Mesenchymal stem cell (in vitro differentiated cells and primary cell): ENCODE measurements at regions not wholly inside any gene's neighbourhood (a gene's known extent, or its start where the extent isn't known, plus 50 kb on each side); places are given as distances from the start of the nearest gene placed in this dataset.

Source experiments
- DNase-seq: peaks from one replicate; pipeline ENCODE4 v3.0.0-alpha.2; 2013
- H2AFZ ChIP-seq: one replicate; pipeline ENCODE4 v1.6.1; 2013; ENCODE audit warnings: low read depth, mild to moderate bottlenecking, control low read depth, inconsistent platforms, low read length, moderate library complexity
- H2AK5ac ChIP-seq: 2 replicates; pipeline ENCODE4 v1.6.1; 2013; ENCODE audit warnings: low read length, moderate library complexity, mild to moderate bottlenecking, inconsistent platforms; ENCODE audit not compliant: severe bottlenecking
- H2BK120ac ChIP-seq: one replicate; pipeline ENCODE4 v1.6.1; 2013; ENCODE audit warnings: low read depth, mild to moderate bottlenecking, inconsistent platforms, low read length, moderate library complexity
- H2BK12ac ChIP-seq, 2 experiments: one replicate each; pipeline ENCODE4 v1.6.1; 2013; ENCODE audit warnings: inconsistent platforms in 2 of 2, low read length in 2 of 2, mild to moderate bottlenecking in 2 of 2, moderate library complexity in 2 of 2, control low read depth in 1 of 2
- H2BK15ac ChIP-seq: one replicate; pipeline ENCODE4 v1.6.1; 2013; ENCODE audit warnings: mild to moderate bottlenecking, low read depth, inconsistent platforms; ENCODE audit not compliant: poor library complexity, severe bottlenecking
- H2BK5ac ChIP-seq: 2 replicates; pipeline ENCODE4 v1.6.1; 2013; ENCODE audit warnings: low read depth, mild to moderate bottlenecking, low read length, control low read depth, inconsistent platforms; ENCODE audit not compliant: poor library complexity, severe bottlenecking
- H3K14ac ChIP-seq, 2 experiments: one replicate each; pipeline ENCODE4 v1.6.1; 2013; ENCODE audit warnings: inconsistent platforms in 2 of 2, low read length in 2 of 2, control low read depth in 1 of 2, mild to moderate bottlenecking in 1 of 2, moderate library complexity in 1 of 2
- H3K18ac ChIP-seq, 2 experiments: one replicate each; pipeline ENCODE4 v1.6.1; 2013; ENCODE audit warnings: inconsistent platforms in 2 of 2, low read length in 2 of 2, control low read depth in 1 of 2, low read depth in 1 of 2, mild to moderate bottlenecking in 1 of 2
- H3K23ac ChIP-seq, 2 experiments: one replicate each; pipeline ENCODE4 v1.6.1; 2013; ENCODE audit warnings: inconsistent platforms in 2 of 2, low read length in 2 of 2, mild to moderate bottlenecking in 2 of 2, moderate library complexity in 2 of 2, control low read depth in 1 of 2
- H3K27ac ChIP-seq: 2 replicates; pipeline ENCODE4 v1.5.1; 2013; ENCODE audit warnings: mild to moderate bottlenecking, moderate library complexity, low read length, control low read depth, inconsistent platforms; ENCODE audit not compliant: poor library complexity, severe bottlenecking
- H3K27me3 ChIP-seq, 2 experiments: 2 replicates each; pipeline versions ENCODE4 v1.6.1 to v1.7.0; 2013; ENCODE audit warnings: low read length in 2 of 2, mild to moderate bottlenecking in 2 of 2, moderate library complexity in 2 of 2, control low read depth in 1 of 2, inconsistent platforms in 1 of 2; ENCODE audit not compliant: control insufficient read depth in 1 of 2, insufficient read depth in 1 of 2
- H3K36me3 ChIP-seq, 2 experiments: 2 replicates each; pipeline versions ENCODE4 v1.6.1 to v1.7.0; 2013; ENCODE audit warnings: low read length in 2 of 2, control low read depth in 1 of 2, inconsistent platforms in 1 of 2, low read depth in 1 of 2, mild to moderate bottlenecking in 1 of 2; ENCODE audit not compliant: insufficient read depth in 2 of 2, control insufficient read depth in 1 of 2
- H3K4ac ChIP-seq, 2 experiments: one replicate each; pipeline ENCODE4 v1.6.1; 2013; ENCODE audit warnings: inconsistent platforms in 2 of 2, low read length in 2 of 2, mild to moderate bottlenecking in 2 of 2, moderate library complexity in 2 of 2, control low read depth in 1 of 2, low read depth in 1 of 2
- H3K4me1 ChIP-seq: 2 replicates; pipeline ENCODE4 v1.6.1; 2013; ENCODE audit warnings: low read depth, low read length, control low read depth; ENCODE audit not compliant: control insufficient read depth, insufficient read depth
- H3K4me2 ChIP-seq: 2 replicates; pipeline ENCODE4 v1.6.1; 2013; ENCODE audit warnings: low read length, mild to moderate bottlenecking, inconsistent platforms; ENCODE audit not compliant: poor library complexity, severe bottlenecking
- H3K4me3 ChIP-seq, 2 experiments: 2 replicates each; pipeline versions ENCODE4 v1.5.1 to v1.7.0; 2013; ENCODE audit warnings: low read length in 2 of 2, mild to moderate bottlenecking in 2 of 2, control low read depth in 1 of 2, low read depth in 1 of 2; ENCODE audit not compliant: insufficient read depth in 1 of 2
- H3K79me1 ChIP-seq: replicated peaks from 2 replicates; pipeline ENCODE4 v1.6.1; 2013; ENCODE audit warnings: mild to moderate bottlenecking, control low read depth, low read length, inconsistent platforms; ENCODE audit not compliant: poor library complexity, severe bottlenecking
- H3K9ac ChIP-seq: 2 replicates; pipeline ENCODE4 v1.7.0; 2013; ENCODE audit warnings: mild to moderate bottlenecking, low read length, moderate library complexity
- H3K9me3 ChIP-seq: 2 replicates; pipeline ENCODE4 v1.7.0; 2013; ENCODE audit warnings: mild to moderate bottlenecking, low read length; ENCODE audit not compliant: control insufficient read depth
- H4K8ac ChIP-seq: one replicate; pipeline ENCODE4 v1.6.1; 2013; ENCODE audit warnings: inconsistent platforms, mild to moderate bottlenecking, low read length, moderate library complexity
- H4K91ac ChIP-seq: one replicate; pipeline ENCODE4 v1.6.1; 2013; ENCODE audit warnings: mild to moderate bottlenecking, low read length, inconsistent platforms
- WGBS: methylation state at CpG from one replicate; pipeline ENCODE4 v1.1.7; 2013; ENCODE audit warnings: mixed read lengths; 5-methylcytosine and 5-hydroxymethylcytosine counted together

GRCh38 chr6:54448617-54449016 is 140.4 kb downstream of the TINAG start:
- no peaks in the 10 kb centered on the region for H3K9me3 ChIP-seq
- no peaks in the 10 kb centered on the region for H3K36me3 ChIP-seq
- 82% methylated on average over 3 of the region's 4 CpGs for WGBS
- H3K4ac ChIP-seq, result no peak overlapping the region
- no peak overlapping the region for H3K9ac ChIP-seq
- H3K79me1 ChIP-seq, result no peaks in the 10 kb centered on the region
- H4K8ac ChIP-seq, result no peak overlapping the region
- H2BK12ac ChIP-seq, result no peak overlapping the region
- H3K27ac ChIP-seq, result no peak overlapping the region
- no peak overlapping the region for H3K18ac ChIP-seq
- no peak overlapping the region for H3K4me3 ChIP-seq
- no peaks in the 10 kb centered on the region for H3K4me1 ChIP-seq
- H2BK5ac ChIP-seq, result no peak overlapping the region
- H3K23ac ChIP-seq, result no peak overlapping the region
- H3K27me3 ChIP-seq, result no peaks in the 10 kb centered on the region
- H2BK120ac ChIP-seq, result no peak overlapping the region
- no peak overlapping the region for H2BK15ac ChIP-seq
- H3K4me2 ChIP-seq, result no peak overlapping the region
- no peak overlapping the region for H4K91ac ChIP-seq
- DNase-seq, result no peak
- no peak overlapping the region for H3K14ac ChIP-seq
- H2AFZ ChIP-seq, result no peak overlapping the region
- H2AK5ac ChIP-seq, result no peak overlapping the region

GRCh38 chr6:54451516-54451915 is 143.3 kb downstream of the TINAG start:
- no peak overlapping the region for H2BK12ac ChIP-seq
- H3K79me1 ChIP-seq, result no peaks in the 10 kb centered on the region

GRCh38 chr6:54463354-54464024 is 155.2 kb downstream of the TINAG start:
- Histone ChIP-seq H3K9ac (no peak overlapping the region), H3K9me3 (no peaks in the 10 kb centered on the region), H3K4me2 (no peak overlapping the region), H2AFZ (no peak overlapping the region), H3K14ac (no peak overlapping the region), H3K23ac (no peak overlapping the region), H2BK15ac (no peak overlapping the region), H2BK12ac (no peak overlapping the region), H3K4me3 (no peak overlapping the region), H3K27me3 (no peaks in the 10 kb centered on the region), H3K4me1 (no peaks in the 10 kb centered on the region), H3K27ac (no peak overlapping the region), H3K36me3 (no peaks in the 10 kb centered on the region), H4K8ac (no peak overlapping the region), H4K91ac (no peak overlapping the region), H2BK120ac (no peak overlapping the region), H3K4ac (no peak overlapping the region), H2BK5ac (no peak overlapping the region), H2AK5ac (no peak overlapping the region), H3K79me1 (no peaks in the 10 kb centered on the region), H3K18ac (no peak overlapping the region)
- no peak for DNase-seq
- WGBS, result 45% methylated on average over 3 of the region's 4 CpGs

More at GRCh38 chr6:54451516-54451915, 143.3 kb downstream of the TINAG start:
- Histone ChIP-seq H2BK120ac (no peak overlapping the region), H3K18ac (no peak overlapping the region), H3K4me3 (no peak overlapping the region), H3K27ac (no peak overlapping the region), H3K9me3 (no peaks in the 10 kb centered on the region), H3K23ac (no peak overlapping the region), H2AK5ac (no peak overlapping the region), H2BK5ac (no peak overlapping the region), H3K14ac (no peak overlapping the region), H3K27me3 (no peaks in the 10 kb centered on the region), H3K4me2 (no peak overlapping the region), H4K8ac (no peak overlapping the region), H2AFZ (no peak overlapping the region), H2BK15ac (no peak overlapping the region), H3K4ac (no peak overlapping the region), H3K4me1 (no peaks in the 10 kb centered on the region), H3K36me3 (no peaks in the 10 kb centered on the region), H3K9ac (no peak overlapping the region), H4K91ac (no peak overlapping the region)
- DNase-seq, result no peak

- Histone ChIP-seq H3K18ac (no peak overlapping the region), H3K4ac (no peak overlapping the region), H2BK120ac (no peak overlapping the region), H3K9ac (no peak overlapping the region), H3K36me3 (no peaks in the 10 kb centered on the region), H2BK15ac (no peak overlapping the region), H3K4me2 (no peak overlapping the region), H3K23ac (no peak overlapping the region), H3K14ac (no peak overlapping the region), H4K91ac (no peak overlapping the region), H2AFZ (no peak overlapping the region), H2BK12ac (no peak overlapping the region), H3K79me1 (no peaks in the 10 kb centered on the region), H3K9me3 (no peaks in the 10 kb centered on the region), H3K27ac (no peak overlapping the region), H2BK5ac (no peak overlapping the region), H3K4me1 (no peaks in the 10 kb centered on the region), H4K8ac (no peak overlapping the region), H3K27me3 (no peaks in the 10 kb centered on the region), H3K4me3 (no peak overlapping the region), H2AK5ac (no peak overlapping the region)
- DNase-seq, result no peak
- WGBS, result 100% methylated on average over 1 of the region's 3 CpGs
Observed at GRCh38 chr6:54465649-54466300, 157.5 kb downstream of the TINAG start.
